ENCODE measurements at regions not wholly inside any gene's neighbourhood (a gene's known extent, or its start where the extent isn't known, plus 50 kb on each side); places are given as distances from the start of the nearest gene placed in this dataset.

- H3K79me2 ChIP-seq (ENCODE audit: insufficient read depth, low read length) = no peaks in the 10 kb centered on the region
- no peak overlapping the region for H3K4me3 Mint-ChIP-seq (ENCODE audit: unreplicated experiment)
- no peaks in the 10 kb centered on the region for H3K36me3 Mint-ChIP-seq (ENCODE audit: low read depth, unreplicated experiment)
- no peak for TF ChIP-seq EZH2 (IDR thresholded peaks at IDR 0.05; ENCODE audit: insufficient read depth, low read length)
- no peak for TF ChIP-seq CTCF (IDR thresholded peaks at IDR 0.05; ENCODE audit: insufficient read depth, low read depth, low read length)
- H3K27ac ChIP-seq (ENCODE audit: low read depth, low read length) = no peak overlapping the region
- no peak overlapping the region for H3K4me2 ChIP-seq (ENCODE audit: low read length)
- no peak overlapping the region for H3K9ac ChIP-seq (ENCODE audit: low read length)
- no peaks in the 10 kb centered on the region for H3K27me3 Mint-ChIP-seq (ENCODE audit: low read depth, unreplicated experiment)
- no peaks in the 10 kb centered on the region for H3K9me3 Mint-ChIP-seq (ENCODE audit: unreplicated experiment)
- peaks cover under 1% of the 10 kb centered on the region for H3K9me3 ChIP-seq (ENCODE audit: insufficient read depth, low read depth, low read length)
- H3K27me3 ChIP-seq (ENCODE audit: insufficient read depth, low read length) = no peaks in the 10 kb centered on the region
- no peak overlapping the region for H2AFZ ChIP-seq (ENCODE audit: low read depth, low read length)
- H3K4me1 ChIP-seq (ENCODE audit: insufficient read depth, low read length) = no peaks in the 10 kb centered on the region
- H3K36me3 ChIP-seq (ENCODE audit: insufficient read depth, low read length) = no peaks in the 10 kb centered on the region
- DNase-seq (ENCODE audit: low read depth) (no peak), FAIRE-seq (no peak)
- H4K20me1 ChIP-seq (ENCODE audit: insufficient read depth, low read length) = no peaks in the 10 kb centered on the region
- no peaks in the 10 kb centered on the region for H3K4me1 Mint-ChIP-seq (ENCODE audit: low read depth, unreplicated experiment)
- H3K4me3 ChIP-seq (ENCODE audit: insufficient read depth, low read depth, low read length) = no peak overlapping the region
- no peak overlapping the region for H3K27ac Mint-ChIP-seq (ENCODE audit: unreplicated experiment)
These were observed 1226.3 kb upstream of the NCAM2 start for GRCh38 chr21:19771881-19772280.

GRCh38 chr21:19776076-19776475 lies 1222.1 kb upstream of the NCAM2 start:
- no peaks in the 10 kb centered on the region for H3K27me3 Mint-ChIP-seq (ENCODE audit: low read depth, unreplicated experiment)
- Histone ChIP-seq H3K4me1 (ENCODE audit: insufficient read depth, low read length) (no peaks in the 10 kb centered on the region), H4K20me1 (ENCODE audit: insufficient read depth, low read length) (no peaks in the 10 kb centered on the region), H3K9ac (ENCODE audit: low read length) (no peak overlapping the region), H2AFZ (ENCODE audit: low read depth, low read length) (no peak overlapping the region), H3K27ac (ENCODE audit: low read depth, low read length) (no peak overlapping the region), H3K4me3 (ENCODE audit: insufficient read depth, low read depth, low read length) (no peak overlapping the region), H3K79me2 (ENCODE audit: insufficient read depth, low read length) (no peaks in the 10 kb centered on the region), H3K9me3 (ENCODE audit: insufficient read depth, low read depth, low read length) (no peaks in the 10 kb centered on the region), H3K36me3 (ENCODE audit: insufficient read depth, low read length) (no peaks in the 10 kb centered on the region), H3K4me2 (ENCODE audit: low read length) (no peak overlapping the region), H3K27me3 (ENCODE audit: insufficient read depth, low read length) (no peaks in the 10 kb centered on the region)
- FAIRE-seq = no peak
- peaks cover 4% of the 10 kb centered on the region for H3K9me3 Mint-ChIP-seq (ENCODE audit: unreplicated experiment)
- H3K4me1 Mint-ChIP-seq (ENCODE audit: low read depth, unreplicated experiment) = no peaks in the 10 kb centered on the region
- no peak overlapping the region for H3K4me3 Mint-ChIP-seq (ENCODE audit: unreplicated experiment)
- H3K36me3 Mint-ChIP-seq (ENCODE audit: low read depth, unreplicated experiment) = no peaks in the 10 kb centered on the region
- TF ChIP-seq CTCF (IDR thresholded peaks at IDR 0.05; ENCODE audit: insufficient read depth, low read depth, low read length) (no peak), EZH2 (IDR thresholded peaks at IDR 0.05; ENCODE audit: insufficient read depth, low read length) (no peak)
- no peak overlapping the region for H3K27ac Mint-ChIP-seq (ENCODE audit: unreplicated experiment)
- no peak for DNase-seq (ENCODE audit: low read depth)

- peaks cover 6% of the 10 kb centered on the region for H3K9me3 ChIP-seq (ENCODE audit: insufficient read depth, low read depth, low read length)
- no peak for TF ChIP-seq EZH2 (IDR thresholded peaks at IDR 0.05; ENCODE audit: insufficient read depth, low read length)
- no peak for TF ChIP-seq CTCF (IDR thresholded peaks at IDR 0.05; ENCODE audit: insufficient read depth, low read depth, low read length)
- peaks cover 9% of the 10 kb centered on the region for H3K9me3 Mint-ChIP-seq (ENCODE audit: unreplicated experiment)
- H3K4me3 Mint-ChIP-seq (ENCODE audit: unreplicated experiment) = no peak overlapping the region
- no peak for DNase-seq (ENCODE audit: low read depth)
- H3K4me1 ChIP-seq (ENCODE audit: insufficient read depth, low read length) = no peaks in the 10 kb centered on the region
- H4K20me1 ChIP-seq (ENCODE audit: insufficient read depth, low read length) = no peaks in the 10 kb centered on the region
- no peak overlapping the region for H3K27ac Mint-ChIP-seq (ENCODE audit: unreplicated experiment)
- H3K4me3 ChIP-seq (ENCODE audit: insufficient read depth, low read depth, low read length) = no peak overlapping the region
- no peaks in the 10 kb centered on the region for H3K4me1 Mint-ChIP-seq (ENCODE audit: low read depth, unreplicated experiment)
- peaks cover 2% of the 10 kb centered on the region for H3K36me3 Mint-ChIP-seq (ENCODE audit: low read depth, unreplicated experiment)
- H3K27me3 ChIP-seq (ENCODE audit: insufficient read depth, low read length) = no peaks in the 10 kb centered on the region
- H2AFZ ChIP-seq (ENCODE audit: low read depth, low read length) = no peak overlapping the region
- H3K9ac ChIP-seq (ENCODE audit: low read length) = no peak overlapping the region
- H3K4me2 ChIP-seq (ENCODE audit: low read length) = no peak overlapping the region
- H3K79me2 ChIP-seq (ENCODE audit: insufficient read depth, low read length) = no peaks in the 10 kb centered on the region
- H3K27me3 Mint-ChIP-seq (ENCODE audit: low read depth, unreplicated experiment) = no peaks in the 10 kb centered on the region
- no peaks in the 10 kb centered on the region for H3K36me3 ChIP-seq (ENCODE audit: insufficient read depth, low read length)
- no peak for FAIRE-seq
- no peak overlapping the region for H3K27ac ChIP-seq (ENCODE audit: low read depth, low read length)
These were observed 1216.1 kb upstream of the NCAM2 start for GRCh38 chr21:19781881-19782652.

Measured in astrocyte (in vitro differentiated cells and primary cell).